MM.1S (cell line): ENCODE measurements at regions not wholly inside any gene's neighbourhood (a gene's known extent, or its start where the extent isn't known, plus 50 kb on each side); places are given as distances from the start of the nearest gene placed in this dataset.

Experiments used
- DNase-seq: peaks from one replicate; pipeline ENCODE4 v3.0.0-alpha.2; 2015
- H2AFZ ChIP-seq: fragments of 300-600 bp; sonication (generic); 2 replicates; pipeline ENCODE4 v1.6.0; 2016; ENCODE audit warnings: antibody characterized with exemption, low read length
- H3F3A ChIP-seq: fragments of 300-600 bp; sonication (generic); 2 replicates; pipeline ENCODE4 v1.6.1; 2016; ENCODE audit warnings: mild to moderate bottlenecking, antibody characterized with exemption, low read length, moderate library complexity, mixed read lengths; ENCODE audit not compliant: insufficient read depth
- H3K27ac ChIP-seq: fragments of 300-600 bp; sonication (generic); 2 replicates; pipeline ENCODE4 v1.5.1; 2016; ENCODE audit warnings: mild to moderate bottlenecking, low read length
- H3K27me3 ChIP-seq: fragments of 300-600 bp; sonication (generic); replicated peaks from 2 replicates; pipeline ENCODE4 v1.6.0; 2016; ENCODE audit warnings: low read length; ENCODE audit not compliant: insufficient read depth
- H3K36me3 ChIP-seq: fragments of 300-600 bp; sonication (generic); replicated peaks from 2 replicates; pipeline ENCODE4 v1.6.1; 2016; ENCODE audit warnings: mild to moderate bottlenecking, low read length, mixed read lengths; ENCODE audit not compliant: insufficient read depth
- H3K4me1 ChIP-seq: fragments of 300-600 bp; sonication (generic); 2 replicates; pipeline ENCODE4 v1.6.1; 2016; ENCODE audit warnings: low read length, mixed read lengths
- H3K4me2 ChIP-seq: fragments of 300-600 bp; sonication (generic); 2 replicates; pipeline ENCODE4 v1.6.0; 2016; ENCODE audit warnings: low read depth, low read length
- H3K4me3 ChIP-seq: fragments of 300-600 bp; sonication (generic); 2 replicates; pipeline ENCODE4 v1.5.1; 2016; ENCODE audit warnings: low read length, mixed read lengths
- H3K79me2 ChIP-seq: fragments of 300-600 bp; sonication (generic); 2 replicates; pipeline ENCODE4 v1.6.1; 2016; ENCODE audit warnings: mixed run types, low read length, mixed read lengths
- H3K9ac ChIP-seq: fragments of 300-600 bp; sonication (generic); 2 replicates; pipeline ENCODE4 v1.6.1; 2016; ENCODE audit warnings: low read length, mixed read lengths
- H3K9me2 ChIP-seq: fragments of 300-600 bp; sonication (generic); replicated peaks from 2 replicates; pipeline ENCODE4 v1.6.1; 2016; ENCODE audit warnings: mild to moderate bottlenecking, low read length, mixed read lengths; ENCODE audit not compliant: insufficient read depth
- H3K9me3 ChIP-seq: fragments of 300-600 bp; sonication (generic); replicated peaks from 2 replicates; pipeline ENCODE4 v1.6.1; 2016; ENCODE audit warnings: mild to moderate bottlenecking, low read length, mixed read lengths; ENCODE audit not compliant: insufficient read depth
- H4K20me1 ChIP-seq: fragments of 300-600 bp; sonication (generic); 2 replicates; pipeline ENCODE4 v1.6.1; 2016; ENCODE audit warnings: mild to moderate bottlenecking, low read length, moderate library complexity, mixed read lengths; ENCODE audit not compliant: insufficient read depth
- EZH2 ChIP-seq: fragments of 300-600 bp; sonication (generic); optimal IDR thresholded peaks from 2 replicates; pipeline ENCODE3; 2017; ENCODE audit warnings: low read depth, mild to moderate bottlenecking, antibody characterized with exemption, low read length, mixed read lengths
- EZH2phosphoT487 ChIP-seq: fragments of 300-600 bp; sonication (generic); IDR thresholded peaks from 2 replicates; pipeline ENCODE4 v1.6.1; 2018; ENCODE audit warnings: antibody characterized with exemption, low read length
- TF ChIP-seq, protein P1 (sequence below): fragments of 300-600 bp; sonication (generic); IDR thresholded peaks from 2 replicates; pipeline ENCODE4 v1.5.1; 2016; ENCODE audit warnings: antibody characterized with exemption, low read length, mixed read lengths

GRCh38 chr3:181626036-181626435 is 85.7 kb upstream of the SOX2 start:
- Histone ChIP-seq H3K4me1 (peaks cover 11% of the 10 kb centered on the region), H3K9me2 (no peaks in the 10 kb centered on the region), H4K20me1 (no peaks in the 10 kb centered on the region), H3K4me2 (no peak overlapping the region), H3K9me3 (no peaks in the 10 kb centered on the region), H3K79me2 (no peaks in the 10 kb centered on the region), H3K9ac (no peak overlapping the region), H3K27me3 (no peaks in the 10 kb centered on the region), H3K4me3 (no peak overlapping the region), H3F3A (peaks cover 8% of the 10 kb centered on the region), H3K27ac (no peak overlapping the region), H2AFZ (no peak overlapping the region), H3K36me3 (no peaks in the 10 kb centered on the region)
- TF ChIP-seq EZH2 = no peak
- TF ChIP-seq, protein P1, sequence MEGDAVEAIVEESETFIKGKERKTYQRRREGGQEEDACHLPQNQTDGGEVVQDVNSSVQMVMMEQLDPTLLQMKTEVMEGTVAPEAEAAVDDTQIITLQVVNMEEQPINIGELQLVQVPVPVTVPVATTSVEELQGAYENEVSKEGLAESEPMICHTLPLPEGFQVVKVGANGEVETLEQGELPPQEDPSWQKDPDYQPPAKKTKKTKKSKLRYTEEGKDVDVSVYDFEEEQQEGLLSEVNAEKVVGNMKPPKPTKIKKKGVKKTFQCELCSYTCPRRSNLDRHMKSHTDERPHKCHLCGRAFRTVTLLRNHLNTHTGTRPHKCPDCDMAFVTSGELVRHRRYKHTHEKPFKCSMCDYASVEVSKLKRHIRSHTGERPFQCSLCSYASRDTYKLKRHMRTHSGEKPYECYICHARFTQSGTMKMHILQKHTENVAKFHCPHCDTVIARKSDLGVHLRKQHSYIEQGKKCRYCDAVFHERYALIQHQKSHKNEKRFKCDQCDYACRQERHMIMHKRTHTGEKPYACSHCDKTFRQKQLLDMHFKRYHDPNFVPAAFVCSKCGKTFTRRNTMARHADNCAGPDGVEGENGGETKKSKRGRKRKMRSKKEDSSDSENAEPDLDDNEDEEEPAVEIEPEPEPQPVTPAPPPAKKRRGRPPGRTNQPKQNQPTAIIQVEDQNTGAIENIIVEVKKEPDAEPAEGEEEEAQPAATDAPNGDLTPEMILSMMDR = no peak
- no peak for TF ChIP-seq EZH2phosphoT487
- no peak for DNase-seq

DNA sequence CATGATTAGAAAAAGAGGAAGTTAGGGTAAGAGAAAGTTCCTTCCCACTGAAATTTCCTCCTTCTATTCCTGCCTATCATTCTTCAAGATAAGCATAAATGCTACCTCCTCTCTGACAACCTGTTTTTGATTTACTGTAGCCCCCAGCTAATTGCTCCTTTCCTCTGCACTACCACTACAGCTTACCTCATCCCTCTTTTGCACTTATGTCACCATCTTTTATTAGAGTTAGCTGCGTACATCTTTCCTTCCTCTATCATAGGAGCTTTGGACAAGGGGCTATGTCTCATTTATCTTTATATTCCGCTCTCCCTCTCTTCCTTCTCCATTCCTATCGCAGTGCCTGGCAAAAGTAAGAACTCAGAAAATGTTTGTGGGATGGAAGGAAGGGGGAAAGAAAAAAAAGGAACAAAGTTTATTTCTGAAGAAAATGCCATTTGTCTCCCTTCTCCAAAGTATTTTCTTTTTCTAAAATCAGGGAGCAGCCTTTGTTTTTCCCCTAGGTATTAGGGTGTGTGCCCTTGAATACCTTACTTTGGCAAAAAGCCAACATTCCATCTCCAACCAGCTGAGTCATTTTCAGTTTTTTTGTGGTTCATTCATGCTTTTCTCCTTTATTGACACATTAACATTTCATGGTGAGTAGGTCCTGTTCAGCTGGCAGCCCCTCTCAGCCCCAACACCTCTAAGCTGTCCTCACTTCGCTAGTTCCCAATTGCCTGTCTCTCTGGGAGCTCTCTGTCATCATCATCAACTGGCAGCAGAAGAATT is 87.6 kb upstream of the SOX2 start:
- Histone ChIP-seq H3K9me2 (no peaks in the 10 kb centered on the region), H3K79me2 (no peaks in the 10 kb centered on the region), H3K9me3 (no peaks in the 10 kb centered on the region), H3K4me1 (peaks cover 11% of the 10 kb centered on the region), H3K36me3 (no peaks in the 10 kb centered on the region), H3K4me2 (no peak overlapping the region), H4K20me1 (no peaks in the 10 kb centered on the region), H3K27ac (no peak overlapping the region), H3F3A (peaks cover 8% of the 10 kb centered on the region), H2AFZ (no peak overlapping the region), H3K27me3 (no peaks in the 10 kb centered on the region), H3K4me3 (no peak overlapping the region), H3K9ac (no peak overlapping the region)
- TF ChIP-seq, protein P1 = no peak
- no peak for TF ChIP-seq EZH2phosphoT487
- TF ChIP-seq EZH2 = no peak
- DNase-seq = no peak

DNA sequence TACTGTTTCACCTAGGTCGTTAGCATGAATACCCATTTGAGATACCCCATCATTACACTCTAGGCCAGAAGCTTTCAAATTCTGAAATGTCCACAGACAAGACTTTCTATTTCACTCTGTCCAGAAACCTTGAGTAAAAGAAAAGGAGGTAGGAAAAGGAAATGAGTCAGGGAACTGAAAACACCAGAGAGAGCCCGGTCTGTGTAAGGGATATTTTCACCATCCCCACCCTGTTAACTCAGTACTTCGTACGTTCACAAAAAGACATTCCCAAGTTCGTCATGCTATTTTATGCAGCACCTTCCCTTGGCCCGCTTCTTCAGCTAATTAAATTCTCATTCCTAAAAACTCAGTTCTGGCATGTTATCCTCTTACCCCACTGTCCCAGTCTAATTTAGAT is 89.4 kb upstream of the SOX2 start:
- H3K79me2 ChIP-seq = no peaks in the 10 kb centered on the region
- no peak overlapping the region for H3K9ac ChIP-seq
- H3K27me3 ChIP-seq = no peaks in the 10 kb centered on the region
- no peak overlapping the region for H3K4me3 ChIP-seq
- H3F3A ChIP-seq = peaks cover 8% of the 10 kb centered on the region
- H3K9me2 ChIP-seq = no peaks in the 10 kb centered on the region
- H2AFZ ChIP-seq = no peak overlapping the region
- no peaks in the 10 kb centered on the region for H3K36me3 ChIP-seq
- H3K9me3 ChIP-seq = no peaks in the 10 kb centered on the region
- TF ChIP-seq EZH2 (no peak), EZH2phosphoT487 (no peak)
- TF ChIP-seq, protein P1 = no peak
- no peaks in the 10 kb centered on the region for H4K20me1 ChIP-seq
- peak overlapping the region; percentile 33 for H3K4me2 ChIP-seq
- DNase-seq = peak; percentile 49
- peaks cover 11% of the 10 kb centered on the region for H3K4me1 ChIP-seq
- no peak overlapping the region for H3K27ac ChIP-seq
